H9 (cell line): ENCODE measurements at regions not wholly inside any gene's neighbourhood (a gene's known extent, or its start where the extent isn't known, plus 50 kb on each side); places are given as distances from the start of the nearest gene placed in this dataset.
A peak's percentile ranks its signal among the peaks of the same experiment; 100 is the strongest.

Experiments
- DNase-seq: peaks from one replicate; pipeline ENCODE4 v3.0.0-alpha.2; 2017
- H2AFZ ChIP-seq: one replicate; pipeline ENCODE4 v1.6.1; 2013; ENCODE audit warnings: mild to moderate bottlenecking, low read length, control low read depth, moderate library complexity
- H2AK5ac ChIP-seq: 2 replicates; pipeline ENCODE4 v1.6.1; 2013; ENCODE audit warnings: low read length, control low read depth, mixed read lengths; ENCODE audit not compliant: insufficient read length
- H2BK120ac ChIP-seq: one replicate; pipeline ENCODE4 v1.6.1; 2013; ENCODE audit warnings: low read depth, mild to moderate bottlenecking, low read length, control low read depth, inconsistent platforms; ENCODE audit not compliant: poor library complexity, severe bottlenecking
- H2BK12ac ChIP-seq: 2 replicates; pipeline ENCODE4 v1.6.1; 2013; ENCODE audit warnings: low read length, control low read depth, mixed read lengths, low read depth; ENCODE audit not compliant: insufficient read length
- H2BK15ac ChIP-seq: 2 replicates; pipeline ENCODE4 v1.6.1; 2013; ENCODE audit warnings: low read depth, low read length, control low read depth
- H2BK20ac ChIP-seq: one replicate; pipeline ENCODE4 v1.6.1; 2013; ENCODE audit warnings: low read depth, mild to moderate bottlenecking, low read length, control low read depth, inconsistent platforms; ENCODE audit not compliant: poor library complexity, severe bottlenecking
- H2BK5ac ChIP-seq: 2 replicates; pipeline ENCODE4 v1.6.1; 2013; ENCODE audit warnings: low read length, control low read depth, mixed read lengths; ENCODE audit not compliant: insufficient read length
- H3K14ac ChIP-seq: 2 replicates; pipeline ENCODE4 v1.6.1; 2013; ENCODE audit warnings: low read length, control low read depth; ENCODE audit not compliant: insufficient read depth
- H3K18ac ChIP-seq: 2 replicates; pipeline ENCODE4 v1.6.1; 2013; ENCODE audit warnings: low read depth, mild to moderate bottlenecking, mixed read lengths, low read length, control low read depth; ENCODE audit not compliant: insufficient read length
- H3K23ac ChIP-seq: 2 replicates; pipeline ENCODE4 v1.6.1; 2013; ENCODE audit warnings: low read length, control low read depth, mixed read lengths, low read depth; ENCODE audit not compliant: insufficient read length
- H3K23me2 ChIP-seq: 2 replicates; pipeline ENCODE4 v1.6.1; 2013; ENCODE audit warnings: low read depth, mild to moderate bottlenecking, mixed read lengths, low read length, control low read depth; ENCODE audit not compliant: insufficient read length, poor library complexity, severe bottlenecking
- H3K27ac ChIP-seq: 2 replicates; pipeline ENCODE4 v1.5.1; 2013; ENCODE audit warnings: low read length, control low read depth, mixed read lengths, low read depth; ENCODE audit not compliant: insufficient read length
- H3K27me3 ChIP-seq: 2 replicates; pipeline ENCODE4 v1.6.1; 2013; ENCODE audit warnings: low read length, control low read depth, inconsistent platforms; ENCODE audit not compliant: insufficient read depth
- H3K4ac ChIP-seq: 2 replicates; pipeline ENCODE4 v1.6.1; 2013; ENCODE audit warnings: low read depth, mild to moderate bottlenecking, control low read depth, inconsistent platforms, low read length, moderate library complexity
- H3K4me1 ChIP-seq: 2 replicates; pipeline ENCODE4 v1.6.1; 2013; ENCODE audit warnings: low read length, control low read depth, inconsistent platforms; ENCODE audit not compliant: insufficient read depth
- H3K4me2 ChIP-seq: 2 replicates; pipeline ENCODE4 v1.6.1; 2013; ENCODE audit warnings: low read length, control low read depth, mixed read lengths; ENCODE audit not compliant: insufficient read length, insufficient read depth
- H3K56ac ChIP-seq: 2 replicates; pipeline ENCODE4 v1.6.1; 2013; ENCODE audit warnings: low read depth, mild to moderate bottlenecking, mixed read lengths, low read length, control low read depth; ENCODE audit not compliant: insufficient read length
- H3K79me1 ChIP-seq: 2 replicates; pipeline ENCODE4 v1.6.1; 2013; ENCODE audit warnings: low read depth, mild to moderate bottlenecking, moderate library complexity, low read length, control low read depth, inconsistent platforms; ENCODE audit not compliant: insufficient read depth, poor library complexity, severe bottlenecking
- H3K79me2 ChIP-seq: 2 replicates; pipeline ENCODE4 v1.6.1; 2013; ENCODE audit warnings: low read length, control low read depth, inconsistent platforms; ENCODE audit not compliant: insufficient read depth
- H3K9ac ChIP-seq: 2 replicates; pipeline ENCODE4 v1.6.1; 2013; ENCODE audit warnings: low read length, control low read depth, mixed read lengths; ENCODE audit not compliant: insufficient read length; ENCODE audit errors: extremely low read depth
- H3K9me3 ChIP-seq: one replicate; pipeline ENCODE4 v1.6.1; 2013; ENCODE audit warnings: low read depth, low read length, inconsistent platforms; ENCODE audit not compliant: control insufficient read depth
- H3T11ph ChIP-seq: one replicate; pipeline ENCODE4 v1.6.1; 2013; ENCODE audit warnings: mild to moderate bottlenecking, low read length, control low read depth, inconsistent platforms
- H4K20me1 ChIP-seq: one replicate; pipeline ENCODE4 v1.6.1; 2013; ENCODE audit not compliant: control insufficient read depth, insufficient read length, insufficient read depth
- H4K5ac ChIP-seq: 2 replicates; pipeline ENCODE4 v1.6.1; 2013; ENCODE audit warnings: low read depth, mild to moderate bottlenecking, mixed read lengths, low read length, control low read depth; ENCODE audit not compliant: insufficient read length
- H4K8ac ChIP-seq: replicated peaks from 2 replicates; pipeline ENCODE4 v1.6.1; 2013; ENCODE audit warnings: low read length, control low read depth, mixed read lengths, low read depth; ENCODE audit not compliant: insufficient read length
- H4K91ac ChIP-seq: 2 replicates; pipeline ENCODE4 v1.6.1; 2013; ENCODE audit warnings: low read depth, mild to moderate bottlenecking, moderate library complexity, mixed read lengths, low read length, control low read depth; ENCODE audit not compliant: insufficient read length
- H3K27ac Mint-ChIP-seq, 3 experiments: 2 replicates in 2 of 3; 3 replicates in 1 of 3; pipeline ENCODE4 v1.8.0; 2020 to 2021; ENCODE audit warnings: mixed read lengths in 3 of 3, mild to moderate bottlenecking in 1 of 3, moderate library complexity in 1 of 3
- H3K27me3 Mint-ChIP-seq: 2 replicates; pipeline ENCODE4 v1.8.0; 2021; ENCODE audit warnings: low read depth, mild to moderate bottlenecking, moderate library complexity, mixed read lengths
- H3K36me3 Mint-ChIP-seq, 3 experiments: 2 replicates in 2 of 3; 3 replicates in 1 of 3; pipeline ENCODE4 v1.8.0; 2020 to 2021; ENCODE audit warnings: low read depth in 3 of 3, mixed read lengths in 3 of 3; ENCODE audit not compliant: insufficient read depth in 1 of 3
- H3K4me1 Mint-ChIP-seq, 2 experiments: 2 replicates each; pipeline ENCODE4 v1.8.0; 2020; ENCODE audit warnings: mixed read lengths in 2 of 2
- H3K4me3 Mint-ChIP-seq, 2 experiments: 2 replicates in 1 of 2; 3 replicates in 1 of 2; pipeline ENCODE4 v1.8.0; 2020 to 2021; ENCODE audit warnings: mild to moderate bottlenecking in 2 of 2, mixed read lengths in 2 of 2, moderate library complexity in 1 of 2
- H3K9me3 Mint-ChIP-seq, 2 experiments: 2 replicates in 1 of 2; 3 replicates in 1 of 2; pipeline ENCODE4 v1.8.0; 2020; ENCODE audit warnings: mild to moderate bottlenecking in 2 of 2, mixed read lengths in 2 of 2, moderate library complexity in 1 of 2
- CTCF ChIP-seq: fragments of 200-600 bp; sonication (generic); conservative IDR thresholded peaks from 3 replicates; pipeline ENCODE4 v1.8.0; 2021; ENCODE audit warnings: antibody characterized with exemption, mild to moderate bottlenecking
- WGBS: extraction: QIAGEN DNeasy Blood & Tissue Kit; methylation state at CpG from one replicate; pipeline ENCODE4 v1.1.7; 2013; ENCODE audit warnings: missing lambda C conversion rate, low lambda C conversion rate, mixed read lengths; ENCODE audit not compliant: insufficient read length; ENCODE audit errors: extremely low coverage; 5-methylcytosine and 5-hydroxymethylcytosine counted together

- Mint-ChIP-seq H3K27ac (peak overlapping the region in 2 of 3 experiments; percentile 28 to 86; a peak in 2 of 7 replicates), H3K4me3 (no peak overlapping the region), H3K4me1 (peaks cover 6 to 13% of the 10 kb centered on the region in 2 experiments; a peak in 3 of 4 replicates), H3K36me3 (no peaks in the 10 kb centered on the region), H3K27me3 (no peaks in the 10 kb centered on the region; the same call in 1 of the 2 replicates), H3K9me3 (no peaks in the 10 kb centered on the region)
- Histone ChIP-seq H3K4ac (no peak overlapping the region), H2BK5ac (no peak overlapping the region), H2BK20ac (no peak overlapping the region), H3K23me2 (no peaks in the 10 kb centered on the region), H2BK15ac (no peak overlapping the region), H4K8ac (no peak overlapping the region), H4K20me1 (no peaks in the 10 kb centered on the region), H4K91ac (no peak overlapping the region), H3K4me2 (no peak overlapping the region), H2AFZ (no peak overlapping the region), H3K79me2 (no peaks in the 10 kb centered on the region), H3K4me1 (peaks cover 2% of the 10 kb centered on the region; the same call in 1 of the 2 replicates), H3K23ac (no peak overlapping the region), H3T11ph (no peak overlapping the region), H3K9me3 (no peaks in the 10 kb centered on the region), H2AK5ac (no peak overlapping the region), H3K18ac (no peak overlapping the region), H3K27ac (no peak overlapping the region), H3K14ac (no peak overlapping the region), H3K9ac (no peak overlapping the region), H2BK12ac (no peak overlapping the region), H3K56ac (no peak overlapping the region), H4K5ac (no peak overlapping the region), H3K27me3 (no peaks in the 10 kb centered on the region), H2BK120ac (no peak overlapping the region), H3K79me1 (no peaks in the 10 kb centered on the region)
- TF ChIP-seq CTCF = peak; percentile 91
- DNase-seq = peak; percentile 81
- WGBS = no CpG with 5 or more reads among the region's 9 CpGs
Observed at GRCh38 chr7:68176974-68177373, 1180.3 kb downstream of the TYW1 start.
